ENCODE measurements at regions not wholly inside any gene's neighbourhood (a gene's known extent, or its start where the extent isn't known, plus 50 kb on each side); places are given as distances from the start of the nearest gene placed in this dataset.

DNA sequence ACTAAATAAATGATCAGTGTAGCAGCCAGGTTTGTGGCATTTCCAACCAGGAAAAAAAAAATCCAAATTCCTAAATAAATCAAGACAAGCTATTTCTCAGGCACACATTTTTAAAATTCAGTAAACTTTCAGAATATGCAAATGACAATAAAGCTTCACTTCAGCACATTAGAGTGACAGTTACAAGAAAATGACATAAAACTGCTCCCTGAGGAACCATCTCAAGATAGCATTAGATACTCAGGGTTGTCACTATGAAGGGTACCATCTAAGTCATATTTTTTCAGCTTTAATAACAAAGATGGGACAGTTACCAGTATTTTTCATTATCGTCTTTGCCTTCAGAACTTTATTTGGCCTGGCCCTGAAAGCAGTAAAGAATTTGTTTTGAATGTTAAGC lies 411.3 kb upstream of the RASGEF1B start:
- no peaks in the 10 kb centered on the region; the same call in 1 of the 2 replicates for H3K23me2 ChIP-seq (ENCODE audit: low read depth, low read length)
- H3K23ac ChIP-seq (ENCODE audit: insufficient read length) = no peak overlapping the region
- H4K8ac ChIP-seq (ENCODE audit: extremely low read depth, insufficient read depth, low read length) = no peak overlapping the region
- no peak overlapping the region for H2BK120ac ChIP-seq (replicated peaks; ENCODE audit: low read depth, low read length)
- H3K9me3 ChIP-seq (ENCODE audit: insufficient read depth in 2 of 2, low read depth in 1 of 2, low read length in 1 of 2) = no peaks in the 10 kb centered on the region
- H3K18ac ChIP-seq (ENCODE audit: extremely low read depth, low read length) = no peak overlapping the region
- no peak overlapping the region for H2BK20ac ChIP-seq (ENCODE audit: low read length)
- no peak overlapping the region for H3K4me3 ChIP-seq (ENCODE audit: extremely low read depth in 1 of 4, insufficient read depth in 2 of 4, low read depth in 3 of 4, low read length in 4 of 4)
- ChIA-PET CTCF (ENCODE audit: partially characterized antibody) (interaction anchor here (0.9 to 4.0 kb wide), 3 partner anchors 31 to 326 kb away, joined by 3 to 19 read pairs (median 7); no protein-coding TSS in a partner anchor), POLR2A (ENCODE audit: partially characterized antibody) (no interaction called here)
- H3K4me1 ChIP-seq (replicated peaks in 1 of 4; ENCODE audit: control insufficient read depth in 3 of 4, insufficient read depth in 4 of 4, low read length in 3 of 4) = no peaks in the 10 kb centered on the region
- no peaks in the 10 kb centered on the region for H3K79me2 ChIP-seq (ENCODE audit: control insufficient read depth in 1 of 2, insufficient read depth in 2 of 2, low read length in 2 of 2)
- H2BK5ac ChIP-seq (ENCODE audit: low read depth, low read length) = no peak overlapping the region
- no peak overlapping the region for H4K5ac ChIP-seq (ENCODE audit: insufficient read length, low read depth, low read length)
- no peak overlapping the region for H3K4ac ChIP-seq (replicated peaks; ENCODE audit: insufficient read length, low read depth, low read length)
- TF ChIP-seq SP4 (IDR thresholded peaks at IDR 0.05; ENCODE audit: low read length) = no peak
- TF ChIP-seq SAP30 (IDR thresholded peaks at IDR 0.05; ENCODE audit: insufficient read depth, insufficient replicate concordance, low read length) = no peak
- no peak for TF ChIP-seq HDAC2 (IDR thresholded peaks at IDR 0.05; ENCODE audit: borderline replicate concordance in 1 of 2, low read depth in 2 of 2, low read length in 2 of 2)
- no peak for TF ChIP-seq ASH2L (IDR thresholded peaks at IDR 0.05; ENCODE audit: low read length)
- no peak for TF ChIP-seq SUZ12 (IDR thresholded peaks at IDR 0.05; ENCODE audit: low read length)
- TF ChIP-seq SIRT6 (IDR thresholded peaks at IDR 0.05; ENCODE audit: low read length) = no peak
- no peak for TF ChIP-seq CTCF (IDR thresholded peaks at IDR 0.05; ENCODE audit: control extremely low read depth in 1 of 3, insufficient read depth in 1 of 3, low read depth in 1 of 3, low read length in 3 of 3)
- TF ChIP-seq YY1 (IDR thresholded peaks at IDR 0.05; ENCODE audit: low read depth, low read length) = no peak
- no peak for TF ChIP-seq POLR2A (IDR thresholded peaks at IDR 0.05; ENCODE audit: control extremely low read depth in 1 of 2, low read depth in 2 of 2, low read length in 2 of 2)
- TF ChIP-seq TAF7 (optimal IDR thresholded peaks at IDR 0.05; ENCODE audit: borderline replicate concordance, low read depth, low read length) = no peak
- no peak overlapping the region for H3K56ac ChIP-seq (replicated peaks; ENCODE audit: insufficient read length, low read depth, low read length)
- H4K91ac ChIP-seq (replicated peaks; ENCODE audit: insufficient read length, low read length) = no peak overlapping the region
- H2AFZ ChIP-seq (ENCODE audit: low read length) = no peak overlapping the region
- H3K27me3 ChIP-seq (replicated peaks in 1 of 4; ENCODE audit: control insufficient read depth in 3 of 4, extremely low read depth in 1 of 4, insufficient read depth in 3 of 4, low read length in 3 of 4) = no peaks in the 10 kb centered on the region
- H3K27ac ChIP-seq (ENCODE audit: low read depth, low read length) = no peak overlapping the region
- H2BK15ac ChIP-seq (ENCODE audit: low read length) = no peak overlapping the region
- 88% methylated on average over 1 of the region's 1 CpG; no CpG with 5 or more reads in 1 of the 2 experiments for WGBS, 2 experiments (ENCODE audit: extremely low coverage in 1 of 2, insufficient coverage in 1 of 2, insufficient read length in 1 of 2, insufficient replicate concordance in 2 of 2, low coverage in 1 of 2, low lambda C conversion rate in 2 of 2, missing lambda C conversion rate in 1 of 2)
- H3K14ac ChIP-seq (ENCODE audit: insufficient read length) = no peak overlapping the region
- H2BK12ac ChIP-seq (ENCODE audit: low read depth, low read length) = no peak overlapping the region
- no peak for FAIRE-seq
- no peak overlapping the region for H3K4me2 ChIP-seq (ENCODE audit: insufficient read depth in 1 of 2, low read depth in 2 of 2, low read length in 2 of 2)
- H3K9ac ChIP-seq (replicated peaks in 1 of 4; ENCODE audit: extremely low read depth in 1 of 4, low read depth in 3 of 4, low read length in 3 of 4) = no peak overlapping the region
- no peaks in the 10 kb centered on the region for H4K20me1 ChIP-seq (replicated peaks in 1 of 2; ENCODE audit: control insufficient read depth in 1 of 2, insufficient read depth in 2 of 2, low read length in 2 of 2)
- no peaks in the 10 kb centered on the region for H3K79me1 ChIP-seq (ENCODE audit: low read depth, low read length)
- no peak overlapping the region for H2AK5ac ChIP-seq (ENCODE audit: low read depth, low read length)
- no peak for DNase-seq (ENCODE audit: low read depth in 1 of 2, low spot score in 2 of 2)
- H3K36me3 ChIP-seq (ENCODE audit: control insufficient read depth in 2 of 4, insufficient read depth in 4 of 4, low read length in 3 of 4) = no peaks in the 10 kb centered on the region

Data from H1 (cell line).